ENCODE measurements at regions not wholly inside any gene's neighbourhood (a gene's known extent, or its start where the extent isn't known, plus 50 kb on each side); places are given as distances from the start of the nearest gene placed in this dataset.

GRCh38 chr16:5903153-5903552 is 805.6 kb upstream of the EEF2KMT start:
- DNase-seq (ENCODE audit: low spot score): no peak

- DNase-seq (ENCODE audit: low spot score): no peak
Observed at GRCh38 chr16:5900046-5900445, 802.5 kb upstream of the EEF2KMT start.

- no peak for DNase-seq (ENCODE audit: low spot score)
Observed at GRCh38 chr16:5895976-5896375, 798.4 kb upstream of the EEF2KMT start.

GRCh38 chr16:5895137-5895536 is 797.5 kb upstream of the EEF2KMT start:
- DNase-seq (ENCODE audit: low spot score): no peak

GRCh38 chr16:5891296-5891695 is 793.7 kb upstream of the EEF2KMT start:
- no peak for DNase-seq (ENCODE audit: low spot score)

- no peak for DNase-seq (ENCODE audit: low spot score)
Observed at GRCh38 chr16:5885521-5885920, 787.9 kb upstream of the EEF2KMT start.

GRCh38 chr16:5884996-5885395 is 787.4 kb upstream of the EEF2KMT start:
- DNase-seq (ENCODE audit: low spot score): no peak

GRCh38 chr16:5884339-5884738 is 786.7 kb upstream of the EEF2KMT start:
- no peak for DNase-seq (ENCODE audit: low spot score)

- no peak for DNase-seq (ENCODE audit: low spot score)
Observed at GRCh38 chr16:5882087-5882640, 784.6 kb upstream of the EEF2KMT start.

GRCh38 chr16:5875416-5875815 is 777.8 kb upstream of the EEF2KMT start:
- DNase-seq (ENCODE audit: low spot score): no peak

GRCh38 chr16:5874899-5875298 is 777.3 kb upstream of the EEF2KMT start:
- DNase-seq (ENCODE audit: low spot score): no peak

- DNase-seq (ENCODE audit: low spot score): no peak
Observed at GRCh38 chr16:5873221-5873620, 775.6 kb upstream of the EEF2KMT start.

GRCh38 chr16:5870886-5871691 is 773.5 kb upstream of the EEF2KMT start:
- DNase-seq (ENCODE audit: low spot score): no peak

GRCh38 chr16:5867250-5867649 is 769.7 kb upstream of the EEF2KMT start:
- DNase-seq (ENCODE audit: low spot score): no peak

- DNase-seq (ENCODE audit: low spot score): no peak
Observed at GRCh38 chr16:5865236-5865635, 767.6 kb upstream of the EEF2KMT start.

- DNase-seq (ENCODE audit: low spot score): no peak
Observed at GRCh38 chr16:5863071-5863606, 765.5 kb upstream of the EEF2KMT start.

- no peak for DNase-seq (ENCODE audit: low spot score)
Observed at GRCh38 chr16:5862103-5862840, 764.7 kb upstream of the EEF2KMT start.

- no peak for DNase-seq (ENCODE audit: low spot score)
Observed at GRCh38 chr16:5861241-5861640, 763.6 kb upstream of the EEF2KMT start.

GRCh38 chr16:5858180-5858579 is 760.6 kb upstream of the EEF2KMT start:
- no peak for DNase-seq (ENCODE audit: low spot score)

GRCh38 chr16:5854027-5854426 is 756.4 kb upstream of the EEF2KMT start:
- DNase-seq (ENCODE audit: low spot score): no peak

- no peak for DNase-seq (ENCODE audit: low spot score)
Observed at GRCh38 chr16:5852151-5852550, 754.6 kb upstream of the EEF2KMT start.

- DNase-seq (ENCODE audit: low spot score): no peak
Observed at GRCh38 chr16:5851393-5851982, 753.9 kb upstream of the EEF2KMT start.
